ENCODE measurements at regions not wholly inside any gene's neighbourhood (a gene's known extent, or its start where the extent isn't known, plus 50 kb on each side); places are given as distances from the start of the nearest gene placed in this dataset.

GRCh38 chr13:19072543-19072942 lies 109.1 kb downstream of the TUBA3C start:
- no peak overlapping the region for H3K4me3 ChIP-seq (ENCODE audit: control insufficient read depth, low read depth, low read length)
- no peak for DNase-seq (ENCODE audit: low read depth)
- no peak for TF ChIP-seq CTCF (conservative IDR thresholded peaks at IDR 0.05; ENCODE audit: control insufficient read depth, insufficient read depth, low read depth, low read length)

- no peak overlapping the region for H3K4me3 ChIP-seq (ENCODE audit: control insufficient read depth, low read depth, low read length)
Measured at GRCh38 chr13:19071161-19071936, 110.3 kb downstream of the TUBA3C start.

GRCh38 chr13:19070398-19070735 lies 111.3 kb downstream of the TUBA3C start:
- TF ChIP-seq CTCF (conservative IDR thresholded peaks at IDR 0.05; ENCODE audit: control insufficient read depth, insufficient read depth, low read depth, low read length) = no peak
- H3K4me3 ChIP-seq (ENCODE audit: control insufficient read depth, low read depth, low read length) = no peak overlapping the region
- no peak for DNase-seq (ENCODE audit: low read depth)

More at GRCh38 chr13:19071161-19071936, 110.3 kb downstream of the TUBA3C start:
- DNase-seq (ENCODE audit: low read depth) = no peak
- no peak for TF ChIP-seq CTCF (conservative IDR thresholded peaks at IDR 0.05; ENCODE audit: control insufficient read depth, insufficient read depth, low read depth, low read length)

- TF ChIP-seq CTCF (conservative IDR thresholded peaks at IDR 0.05; ENCODE audit: control insufficient read depth, insufficient read depth, low read depth, low read length) = no peak
- no peak for DNase-seq (ENCODE audit: low read depth)
- H3K4me3 ChIP-seq (ENCODE audit: control insufficient read depth, low read depth, low read length) = no peak overlapping the region
Measured at GRCh38 chr13:19069684-19070397, 111.8 kb downstream of the TUBA3C start.

GRCh38 chr13:19068691-19069090 lies 112.9 kb downstream of the TUBA3C start:
- no peak for TF ChIP-seq CTCF (conservative IDR thresholded peaks at IDR 0.05; ENCODE audit: control insufficient read depth, insufficient read depth, low read depth, low read length)
- no peak for DNase-seq (ENCODE audit: low read depth)

GRCh38 chr13:19067767-19068166 lies 113.9 kb downstream of the TUBA3C start:
- no peak overlapping the region for H3K4me3 ChIP-seq (ENCODE audit: control insufficient read depth, low read depth, low read length)
- no peak for DNase-seq (ENCODE audit: low read depth)
- TF ChIP-seq CTCF (conservative IDR thresholded peaks at IDR 0.05; ENCODE audit: control insufficient read depth, insufficient read depth, low read depth, low read length) = no peak

More at GRCh38 chr13:19068691-19069090, 112.9 kb downstream of the TUBA3C start:
- no peak overlapping the region for H3K4me3 ChIP-seq (ENCODE audit: control insufficient read depth, low read depth, low read length)
